ENCODE measurements at regions not wholly inside any gene's neighbourhood (a gene's known extent, or its start where the extent isn't known, plus 50 kb on each side); places are given as distances from the start of the nearest gene placed in this dataset.
"Not testable (repeated sequence)": the region's sequence is repeated elsewhere in the genome, so short reads cannot be mapped to it uniquely, and the experiment has no call there.

- no peak for DNase-seq
Observed at GRCh38 chr18:59848002-59848401, 51.8 kb upstream of the PMAIP1 start.

DNA sequence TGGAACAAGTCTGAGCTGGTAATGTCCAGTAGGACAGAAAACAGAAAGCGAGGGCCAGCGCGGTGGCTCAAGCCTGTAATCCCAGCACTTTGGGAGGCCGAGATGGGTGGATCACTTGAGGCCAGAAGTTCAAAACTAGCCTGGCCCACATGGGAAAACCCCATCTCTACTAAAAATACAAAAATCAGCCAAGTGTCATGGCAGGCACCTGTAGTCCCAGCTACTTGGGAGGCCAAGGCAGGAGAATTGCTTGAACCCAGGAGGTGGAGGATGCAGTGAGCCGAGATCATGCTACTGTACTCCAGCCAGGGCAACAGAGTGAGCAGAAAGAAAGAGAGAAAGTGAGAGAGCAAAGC, 52.3 kb upstream of the PMAIP1 start:
- DNase-seq, result not testable (repeated sequence)

DNA sequence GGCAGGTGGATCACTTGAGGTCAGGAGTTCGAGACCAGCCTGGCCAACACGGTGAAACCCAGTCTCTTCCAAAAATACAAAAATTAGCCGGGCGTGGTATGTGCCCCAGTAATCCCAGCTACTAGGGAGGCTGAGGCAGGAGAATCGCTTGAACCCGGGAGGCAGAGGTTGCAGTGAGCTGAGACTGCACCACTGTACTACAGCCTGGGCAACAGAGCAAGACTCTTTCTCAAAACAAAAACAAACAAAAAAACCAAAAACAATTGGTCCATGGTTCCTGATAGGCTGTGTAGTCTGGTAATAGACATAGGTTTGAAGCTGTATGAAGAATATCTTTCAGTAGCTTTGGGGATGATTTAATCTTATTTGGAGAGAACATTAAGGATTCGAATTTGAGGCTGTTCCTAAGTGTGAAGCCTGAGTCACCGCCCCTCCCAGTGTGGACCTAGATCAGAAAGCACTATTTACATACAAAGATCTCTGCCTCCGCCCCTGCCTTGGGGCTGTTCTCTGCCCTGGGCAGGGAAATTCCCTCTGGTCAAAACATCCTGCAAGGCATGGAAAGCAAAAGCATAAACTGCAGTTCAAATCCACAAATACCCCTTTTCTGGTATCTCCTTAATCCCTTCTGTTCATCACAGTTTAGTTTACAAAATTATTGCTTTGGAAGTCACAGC, 52.8 kb upstream of the PMAIP1 start:
- DNase-seq, result no peak

GRCh38 chr18:59842947-59843346, 56.8 kb upstream of the PMAIP1 start:
- DNase-seq, result no peak

DNA sequence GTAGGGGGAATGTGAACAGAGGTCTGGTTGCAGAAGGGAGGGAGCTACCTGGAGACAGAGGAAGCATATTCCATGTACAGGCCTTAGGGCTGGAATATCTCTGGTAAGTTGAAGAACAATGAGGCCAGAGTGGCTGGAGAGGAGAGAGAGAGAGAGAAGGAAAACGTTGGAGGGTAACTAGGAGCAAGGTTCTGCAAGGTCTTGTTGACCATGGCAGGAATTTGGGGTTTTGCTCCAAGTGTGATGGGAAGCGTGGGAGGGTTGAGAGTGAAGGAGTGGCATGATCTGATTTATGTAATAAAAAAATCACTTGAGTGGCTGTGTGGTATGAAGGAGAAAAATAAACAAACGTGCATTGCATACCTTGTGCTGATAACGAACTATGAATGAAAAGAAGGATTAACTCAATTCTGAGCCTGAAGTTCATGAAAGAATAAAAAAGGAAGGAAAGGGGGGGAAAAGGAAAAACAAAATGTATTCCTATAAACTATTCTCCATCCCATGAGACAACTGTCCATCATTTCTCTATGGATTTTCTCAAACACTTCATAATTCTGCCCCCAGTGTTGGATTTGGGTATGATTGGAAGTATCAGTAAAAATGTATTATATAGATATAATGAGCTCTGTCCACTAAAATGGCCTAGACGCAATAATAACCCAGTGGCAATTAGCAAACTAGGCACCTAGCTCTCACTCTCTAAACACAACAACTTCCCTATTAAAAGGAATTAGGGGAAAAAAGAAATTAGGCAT, 59.7 kb upstream of the PMAIP1 start:
- DNase-seq, result no peak

DNA sequence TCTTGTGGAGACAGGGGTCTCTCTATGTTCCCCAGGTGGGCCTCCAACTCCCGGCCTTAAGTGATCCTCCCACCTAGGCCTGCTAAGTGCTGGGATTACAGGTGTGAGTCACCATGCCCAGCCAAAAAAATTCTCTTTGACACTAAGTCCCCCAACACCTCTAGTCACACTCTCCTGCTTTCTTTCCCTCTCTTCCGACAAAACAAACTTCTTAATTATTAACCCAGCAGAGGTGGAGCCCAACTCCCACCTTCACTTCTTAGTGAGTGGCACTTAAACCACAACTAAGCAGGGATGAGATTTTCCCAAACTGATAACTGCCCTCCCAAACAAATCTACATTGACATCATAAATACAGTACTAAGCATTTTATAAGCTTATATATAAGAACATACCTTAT, 60.5 kb upstream of the PMAIP1 start:
- DNase-seq, result no peak

- no peak for DNase-seq
Observed at GRCh38 chr18:59837586-59837985, 62.2 kb upstream of the PMAIP1 start.

GRCh38 chr18:59835605-59836379, 64.0 kb upstream of the PMAIP1 start:
- no peak for DNase-seq

- no peak for DNase-seq
Observed at GRCh38 chr18:59834267-59834666, 65.5 kb upstream of the PMAIP1 start.

GRCh38 chr18:59833785-59834184, 66.0 kb upstream of the PMAIP1 start:
- DNase-seq, result no peak

DNA sequence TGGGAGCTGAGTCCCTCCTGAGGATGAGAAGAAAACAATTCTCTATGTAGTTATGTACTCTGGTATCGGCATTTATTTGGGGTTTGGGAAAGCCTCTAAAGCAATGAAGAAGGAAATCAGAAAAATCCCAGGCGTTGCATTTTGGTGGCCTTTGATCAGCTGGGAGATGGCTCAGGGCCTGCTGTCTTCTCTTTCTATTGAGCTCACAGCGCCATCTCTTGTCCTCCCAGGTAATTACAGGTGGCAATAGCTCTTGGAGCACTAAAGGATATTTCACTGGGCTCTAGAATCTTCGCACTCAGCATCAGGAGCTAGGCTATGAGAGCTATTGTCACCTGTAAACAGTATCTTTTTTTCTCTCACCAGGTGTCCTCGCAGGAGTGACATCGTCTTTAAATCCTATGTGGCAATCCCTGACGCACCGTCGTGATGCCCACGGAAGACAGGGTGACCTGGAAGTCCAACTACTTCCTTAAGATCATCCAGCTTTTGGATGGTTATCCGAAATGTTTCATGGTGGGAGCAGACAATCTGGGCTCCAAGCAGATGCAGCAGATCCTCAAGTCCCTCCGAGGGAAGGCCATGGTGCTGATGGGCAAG, 76.1 kb upstream of the PMAIP1 start:
- peak; percentile 77 for DNase-seq

GRCh38 chr18:59822612-59823550, 76.9 kb upstream of the PMAIP1 start:
- DNase-seq, result no peak

GRCh38 chr18:59821983-59822382, 77.8 kb upstream of the PMAIP1 start:
- no peak for DNase-seq

- no peak for DNase-seq
Observed at GRCh38 chr18:59820663-59821062, 79.1 kb upstream of the PMAIP1 start.

- DNase-seq, result no peak
Observed at GRCh38 chr18:59818769-59819168, 81.0 kb upstream of the PMAIP1 start.

- no peak for DNase-seq
Observed at GRCh38 chr18:59814891-59815290, 84.9 kb upstream of the PMAIP1 start.

DNA sequence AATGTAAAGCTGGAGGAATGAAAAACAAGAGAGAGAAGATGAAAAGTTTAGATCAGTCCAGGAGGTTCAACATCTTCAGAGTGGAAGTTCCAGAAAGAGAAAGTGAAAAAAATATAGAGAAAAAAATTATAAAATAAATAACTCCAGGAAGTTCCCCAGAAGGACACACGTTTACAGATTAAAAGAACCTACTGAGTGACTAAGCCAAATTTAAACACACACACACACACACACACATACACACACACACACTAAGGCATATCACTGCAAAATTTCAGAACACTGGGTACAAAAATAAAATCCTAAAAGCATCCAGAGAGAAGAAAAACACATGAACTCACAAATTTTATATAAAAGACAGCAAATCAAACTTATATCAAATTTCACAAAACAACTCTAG, 85.9 kb upstream of the PMAIP1 start:
- DNase-seq, result no peak

- no peak for DNase-seq
Observed at GRCh38 chr18:59810735-59811520, 88.9 kb upstream of the PMAIP1 start.

DNA sequence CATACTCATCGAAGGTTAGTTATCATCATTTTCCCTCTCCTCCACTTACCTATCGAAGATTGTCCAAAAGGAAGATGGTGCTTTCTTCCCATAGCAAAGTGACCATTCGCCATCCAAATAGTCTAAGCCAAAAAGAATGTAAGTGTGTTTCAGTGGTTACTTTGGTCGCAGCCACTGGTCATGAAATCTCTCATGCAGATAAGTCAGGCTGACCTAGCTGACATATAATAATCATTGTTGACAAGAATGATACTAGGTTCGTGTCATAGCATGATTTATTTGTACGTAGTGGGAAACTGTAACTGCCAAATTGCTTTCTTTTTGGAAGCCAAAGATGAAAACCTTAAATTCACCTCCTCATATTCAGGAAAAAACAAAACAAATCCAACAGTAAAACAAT, 89.6 kb upstream of the PMAIP1 start:
- no peak for DNase-seq

DNA sequence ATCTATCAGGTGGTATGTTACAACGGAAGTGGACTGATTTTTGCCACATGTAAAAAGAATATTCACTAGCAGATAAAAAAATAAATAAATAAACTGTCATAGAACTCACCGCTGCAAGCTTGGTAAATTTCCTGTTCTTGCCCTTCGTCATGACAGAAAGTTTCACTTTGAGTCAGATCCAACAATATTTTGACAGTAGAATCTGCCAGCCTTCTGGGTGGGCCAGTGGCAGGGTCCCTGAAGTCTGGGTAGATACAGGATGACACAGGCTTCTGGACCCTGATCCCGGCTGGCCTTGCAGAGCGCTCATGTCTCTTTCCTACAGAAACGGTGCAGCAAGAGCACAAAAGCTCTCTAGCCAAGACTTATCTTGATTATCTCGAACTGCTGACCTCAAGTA, 97.8 kb upstream of the PMAIP1 start:
- DNase-seq, result no peak

DNA sequence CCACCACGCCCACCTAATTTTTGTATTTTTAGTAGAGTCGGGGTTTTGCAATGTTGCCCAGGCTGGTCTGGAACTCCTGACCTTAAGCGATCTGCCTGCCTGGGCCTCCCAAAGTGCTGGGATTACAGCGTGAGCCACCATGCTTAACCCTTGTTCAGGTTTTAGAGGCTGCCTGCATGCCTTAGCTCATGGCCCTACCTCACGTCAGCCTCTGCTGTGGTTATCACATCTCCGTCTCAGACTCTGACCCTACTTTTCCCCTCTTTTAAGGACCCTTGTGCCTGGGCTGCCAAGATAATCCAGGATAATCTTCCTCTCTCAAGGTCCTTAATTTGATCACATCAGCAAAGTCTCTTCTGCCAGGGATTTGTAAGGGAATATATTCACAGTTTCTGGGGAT, 98.2 kb upstream of the PMAIP1 start:
- no peak for DNase-seq

DNA sequence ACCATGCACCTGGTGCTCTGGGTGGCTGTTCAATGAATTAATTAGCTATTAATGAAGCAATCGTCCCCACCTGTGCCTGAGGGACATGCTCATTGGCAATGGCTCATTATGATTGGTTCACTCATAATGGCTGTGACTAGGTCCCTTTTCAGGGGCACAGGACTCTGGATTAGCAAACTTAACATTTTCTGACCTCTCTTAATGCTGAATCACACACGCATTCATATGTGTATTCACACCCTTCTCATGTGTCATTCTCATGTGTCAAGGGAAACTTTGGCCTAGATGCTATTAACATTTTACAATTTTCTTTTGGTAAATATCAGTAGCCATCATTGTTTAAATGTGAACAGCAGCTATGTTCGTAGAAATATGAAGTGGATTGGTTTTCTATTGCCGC, 98.9 kb upstream of the PMAIP1 start:
- no peak for DNase-seq

All from right forelimb (tissue), 1 donor.